HepG2 (cell line): ENCODE measurements at regions not wholly inside any gene's neighbourhood (a gene's known extent, or its start where the extent isn't known, plus 50 kb on each side); places are given as distances from the start of the nearest gene placed in this dataset.

Experiments
- ATAC-seq: fragments of 200-7000 bp; cut with Tn5 transposase; 3 replicates; pipeline ENCODE4 v1.9.1; 2020; ENCODE audit warnings: mild to moderate bottlenecking, moderate library complexity
- BruUV-seq: library from RNA; stranded (reverse); fragments of 400-500 nt; replicated peaks from 2 replicates; lab custom pipeline; 2021; lab: Mats Ljungman, UMichigan
- CTCF ChIA-PET: fragments of 300-600 bp; formaldehyde crosslinking; extraction: SDS; loops from one replicate; lab custom pipeline; 2021; ENCODE audit warnings: low total read pairs, inconsistent platforms, low intra/inter-chr PET ratio; lab: Yijun Ruan, JAX
- POLR2A ChIA-PET: fragments of 350-600 bp; sonication (Branson Sonifier 250); formaldehyde crosslinking; loops from one replicate; lab custom pipeline; 2020; ENCODE audit warnings: antibody characterized with exemption, inconsistent platforms; lab: Yijun Ruan, JAX
- DNase-seq: peaks from one replicate; pipeline ENCODE4 v3.0.0-alpha.2; 2015; ENCODE audit warnings: low spot score
- FAIRE-seq: peaks from 3 replicates; lab custom pipeline; 2011; peaks lifted over from hg19 to GRCh38; lab: Jason Lieb, UNC
- H2AFZ ChIP-seq: one replicate; pipeline ENCODE4 v1.6.1; 2011; ENCODE audit warnings: low read length, inconsistent platforms
- H3K27ac ChIP-seq: fragments of 300-600 bp; 3 replicates; pipeline ENCODE4 v1.8.0; 2011; ENCODE audit warnings: mixed run types, mild to moderate bottlenecking, mixed read lengths, low read length, inconsistent platforms; ENCODE audit not compliant: insufficient read depth; ENCODE audit errors: extremely low read length
- H3K27me3 ChIP-seq, 2 experiments: fragments of 200-600 bp in 1 of 2; 2 replicates in 1 of 2; 3 replicates in 1 of 2; pipeline versions ENCODE4 v1.6.0 to v1.8.0; 2011; ENCODE audit warnings: low read length in 2 of 2, mild to moderate bottlenecking in 2 of 2, moderate library complexity in 2 of 2, inconsistent platforms in 1 of 2; ENCODE audit not compliant: insufficient read depth in 2 of 2, control insufficient read depth in 1 of 2
- H3K36me3 ChIP-seq, 2 experiments: fragments of 200-600 bp in 1 of 2; replicated peaks in 1 of 2; 2 replicates in 1 of 2; 3 replicates in 1 of 2; pipeline versions ENCODE4 v1.5.1 to v1.8.0; 2011; ENCODE audit warnings: low read length in 2 of 2, inconsistent platforms in 1 of 2; ENCODE audit not compliant: insufficient read depth in 2 of 2, control insufficient read depth in 1 of 2
- H3K4me1 ChIP-seq: 2 replicates; pipeline ENCODE4 v1.5.1; 2012; ENCODE audit warnings: low read length, inconsistent platforms; ENCODE audit not compliant: insufficient read depth
- H3K4me2 ChIP-seq: 2 replicates; pipeline ENCODE4 v1.6.0; 2011; ENCODE audit warnings: low read depth, low read length, inconsistent platforms
- H3K4me3 ChIP-seq, 3 experiments: fragments of 200-600 bp in 1 of 3; sonication (generic), shearing (Covaris generic) in 1 of 3; replicated peaks in 1 of 3; 2 replicates each; pipeline ENCODE4 v1.5.1; 2011 to 2016; ENCODE audit warnings: low read length in 3 of 3, inconsistent platforms in 2 of 3, low read depth in 2 of 3, mild to moderate bottlenecking in 2 of 3, control low read depth in 1 of 3, mixed read lengths in 1 of 3; ENCODE audit not compliant: insufficient read depth in 1 of 3
- H3K79me2 ChIP-seq: one replicate; pipeline ENCODE4 v1.6.1; 2011; ENCODE audit warnings: low read length, inconsistent platforms; ENCODE audit not compliant: insufficient read depth
- H3K9ac ChIP-seq: 2 replicates; pipeline ENCODE4 v1.6.0; 2011; ENCODE audit warnings: mild to moderate bottlenecking, low read depth, low read length, inconsistent platforms; ENCODE audit not compliant: insufficient read depth
- H3K9me3 ChIP-seq: 2 replicates; pipeline ENCODE4 v1.5.1; 2012; ENCODE audit warnings: mild to moderate bottlenecking, low read length
- H4K20me1 ChIP-seq: 2 replicates; pipeline ENCODE4 v1.6.0; 2011; ENCODE audit warnings: inconsistent platforms, mild to moderate bottlenecking, low read length, moderate library complexity; ENCODE audit not compliant: insufficient read depth
- FOXO1 ChIP-seq: sonication (generic); formaldehyde crosslinking; IDR thresholded peaks from 2 replicates; pipeline ENCODE4 v1.4.0; 2020; ENCODE audit warnings: missing genetic modification reagents
- KAT7 ChIP-seq: IDR thresholded peaks from 2 replicates; pipeline ENCODE4 v1.6.1; 2018; ENCODE audit warnings: borderline replicate concordance, missing compliant biosample characterization
- MYNN ChIP-seq: sonication (generic); formaldehyde crosslinking; IDR thresholded peaks from 2 replicates; pipeline ENCODE4 v1.4.0; 2020; ENCODE audit warnings: mild to moderate bottlenecking, low read depth, missing genetic modification reagents
- NPAS2 ChIP-seq: sonication (generic); formaldehyde crosslinking; IDR thresholded peaks from 2 replicates; pipeline ENCODE4 v1.8.0; 2022; ENCODE audit warnings: mild to moderate bottlenecking, missing genetic modification reagents, borderline replicate concordance
- POLR2A ChIP-seq, 2 experiments: IDR thresholded peaks; 2 replicates each; pipeline ENCODE4 v1.6.1; 2011; ENCODE audit warnings: low read depth in 2 of 2, low read length in 2 of 2, mild to moderate bottlenecking in 1 of 2, moderate library complexity in 1 of 2; ENCODE audit not compliant: insufficient read depth in 1 of 2
- SMAD1 ChIP-seq: sonication (generic); formaldehyde crosslinking; IDR thresholded peaks from 2 replicates; pipeline ENCODE4 v1.4.0; 2020; ENCODE audit warnings: missing genetic modification reagents, low read depth, mild to moderate bottlenecking, borderline replicate concordance
- ZNF572 ChIP-seq: sonication (generic); formaldehyde crosslinking; IDR thresholded peaks from 2 replicates; pipeline ENCODE4 v1.5.1; 2020; ENCODE audit warnings: mild to moderate bottlenecking, missing genetic modification reagents
- ZNF652 ChIP-seq: IDR thresholded peaks from 2 replicates; pipeline ENCODE4 v1.6.1; 2016; ENCODE audit warnings: low read depth, borderline replicate concordance
- WGBS: methylation state at CpG from one replicate; pipeline ENCODE4 v1.1.6; 2017; ENCODE audit warnings: low lambda C conversion rate; 5-methylcytosine and 5-hydroxymethylcytosine counted together
- in situ Hi-C: cut with HindIII; loops from 2 replicates; pipeline ENCODE4 v1.10.0; 2017; ENCODE audit warnings: low pct_unique_long_range_greater_than_20kb; ENCODE audit not compliant: extremely low pct_ligation_motif_present
- intact Hi-C: fragments of 100-400 bp; cut with micrococcal nuclease; formaldehyde crosslinking; loops from one replicate; pipeline ENCODE4 v1.10.0; 2022; ENCODE audit not compliant: unreplicated experiment
- TF ChIP-seq, protein P1 (sequence below): sonication (generic); formaldehyde crosslinking; IDR thresholded peaks from 2 replicates; pipeline ENCODE4 v1.4.0; 2020; ENCODE audit warnings: missing genetic modification reagents
- TF ChIP-seq, protein P2 (sequence below): fragments of 450-650 bp; IDR thresholded peaks from 2 replicates; pipeline ENCODE4 v1.6.1; 2017; ENCODE audit warnings: mild to moderate bottlenecking
- TF ChIP-seq, protein P3 (sequence below): sonication (generic); formaldehyde crosslinking; IDR thresholded peaks from 2 replicates; pipeline ENCODE4 v1.4.0; 2020; ENCODE audit warnings: mild to moderate bottlenecking, missing genetic modification reagents
- TF ChIP-seq, protein P4 (sequence below): sonication (generic); formaldehyde crosslinking; IDR thresholded peaks from 2 replicates; pipeline ENCODE4 v1.4.0; 2020; ENCODE audit warnings: missing genetic modification reagents; ENCODE audit errors: not compliant biosample characterization

DNA sequence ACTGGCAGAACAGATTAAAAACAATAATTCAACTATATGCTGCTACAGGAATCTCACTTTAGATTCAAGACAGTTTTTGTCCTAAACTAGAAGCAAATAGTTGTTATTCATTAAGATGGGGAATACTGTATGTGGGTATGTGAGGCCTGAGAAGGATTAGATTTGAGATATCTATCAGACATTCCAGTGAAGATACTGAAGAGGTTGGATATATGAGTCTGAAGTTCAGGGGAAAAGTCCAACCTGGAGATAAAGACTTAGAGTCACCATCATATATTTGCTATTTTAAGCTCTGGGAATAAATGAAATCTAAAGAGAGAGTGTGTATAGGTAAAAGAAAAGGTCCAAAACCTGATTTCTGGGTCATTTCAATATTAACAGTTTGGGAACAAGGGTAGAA lies 96.2 kb upstream of the RBBP8 start (continued):
- no peak for TF ChIP-seq ZNF572 (CRISPR knock-in tag)

DNA sequence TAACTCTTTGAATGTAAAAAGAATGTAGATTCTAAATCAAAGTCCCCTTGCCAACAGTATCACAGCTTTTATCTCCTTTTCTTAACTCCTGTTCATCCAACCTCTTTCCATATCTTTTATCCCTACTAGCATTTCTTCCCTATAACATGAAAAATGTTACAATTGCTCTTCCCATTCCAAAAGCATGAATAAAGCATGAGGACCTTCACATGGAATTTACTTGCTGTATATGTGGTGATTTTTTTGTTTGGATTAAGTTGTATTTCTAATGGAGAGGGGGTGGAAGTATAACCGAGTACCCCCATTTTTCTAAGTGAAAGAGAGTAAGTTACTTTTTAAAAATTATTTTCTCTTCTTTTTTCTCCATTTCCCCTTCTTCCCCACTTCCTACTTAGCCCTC lies 94.9 kb upstream of the RBBP8 start:
- no TSS peak for BruUV-seq
- intact Hi-C loops (no loop called here), in situ Hi-C loops (no loop called here)
- CTCF ChIA-PET, result no interaction called here
- H4K20me1 ChIP-seq, result no peaks in the 10 kb centered on the region
- FAIRE-seq, result no peak
- H3K4me3 ChIP-seq, result no peak overlapping the region
- peaks cover 0 to 4% of the 10 kb centered on the region in 2 experiments; a peak in 1 of 5 replicates for H3K27me3 ChIP-seq
- H3K4me2 ChIP-seq, result no peak overlapping the region
- POLR2A ChIA-PET, result no interaction called here
- no peak for TF ChIP-seq MYNN
- no peak for TF ChIP-seq POLR2A (IDR thresholded peaks at IDR 0.05; ENCODE audit: insufficient read depth in 1 of 2, low read depth in 2 of 2, low read length in 2 of 2)
- TF ChIP-seq, protein P1, sequence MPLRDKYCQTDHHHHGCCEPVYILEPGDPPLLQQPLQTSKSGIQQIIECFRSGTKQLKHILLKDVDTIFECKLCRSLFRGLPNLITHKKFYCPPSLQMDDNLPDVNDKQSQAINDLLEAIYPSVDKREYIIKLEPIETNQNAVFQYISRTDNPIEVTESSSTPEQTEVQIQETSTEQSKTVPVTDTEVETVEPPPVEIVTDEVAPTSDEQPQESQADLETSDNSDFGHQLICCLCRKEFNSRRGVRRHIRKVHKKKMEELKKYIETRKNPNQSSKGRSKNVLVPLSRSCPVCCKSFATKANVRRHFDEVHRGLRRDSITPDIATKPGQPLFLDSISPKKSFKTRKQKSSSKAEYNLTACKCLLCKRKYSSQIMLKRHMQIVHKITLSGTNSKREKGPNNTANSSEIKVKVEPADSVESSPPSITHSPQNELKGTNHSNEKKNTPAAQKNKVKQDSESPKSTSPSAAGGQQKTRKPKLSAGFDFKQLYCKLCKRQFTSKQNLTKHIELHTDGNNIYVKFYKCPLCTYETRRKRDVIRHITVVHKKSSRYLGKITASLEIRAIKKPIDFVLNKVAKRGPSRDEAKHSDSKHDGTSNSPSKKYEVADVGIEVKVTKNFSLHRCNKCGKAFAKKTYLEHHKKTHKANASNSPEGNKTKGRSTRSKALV, result no peak
- TF ChIP-seq, protein P2, sequence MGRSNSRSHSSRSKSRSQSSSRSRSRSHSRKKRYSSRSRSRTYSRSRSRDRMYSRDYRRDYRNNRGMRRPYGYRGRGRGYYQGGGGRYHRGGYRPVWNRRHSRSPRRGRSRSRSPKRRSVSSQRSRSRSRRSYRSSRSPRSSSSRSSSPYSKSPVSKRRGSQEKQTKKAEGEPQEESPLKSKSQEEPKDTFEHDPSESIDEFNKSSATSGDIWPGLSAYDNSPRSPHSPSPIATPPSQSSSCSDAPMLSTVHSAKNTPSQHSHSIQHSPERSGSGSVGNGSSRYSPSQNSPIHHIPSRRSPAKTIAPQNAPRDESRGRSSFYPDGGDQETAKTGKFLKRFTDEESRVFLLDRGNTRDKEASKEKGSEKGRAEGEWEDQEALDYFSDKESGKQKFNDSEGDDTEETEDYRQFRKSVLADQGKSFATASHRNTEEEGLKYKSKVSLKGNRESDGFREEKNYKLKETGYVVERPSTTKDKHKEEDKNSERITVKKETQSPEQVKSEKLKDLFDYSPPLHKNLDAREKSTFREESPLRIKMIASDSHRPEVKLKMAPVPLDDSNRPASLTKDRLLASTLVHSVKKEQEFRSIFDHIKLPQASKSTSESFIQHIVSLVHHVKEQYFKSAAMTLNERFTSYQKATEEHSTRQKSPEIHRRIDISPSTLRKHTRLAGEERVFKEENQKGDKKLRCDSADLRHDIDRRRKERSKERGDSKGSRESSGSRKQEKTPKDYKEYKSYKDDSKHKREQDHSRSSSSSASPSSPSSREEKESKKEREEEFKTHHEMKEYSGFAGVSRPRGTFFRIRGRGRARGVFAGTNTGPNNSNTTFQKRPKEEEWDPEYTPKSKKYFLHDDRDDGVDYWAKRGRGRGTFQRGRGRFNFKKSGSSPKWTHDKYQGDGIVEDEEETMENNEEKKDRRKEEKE, result no peak
- TF ChIP-seq FOXO1 (CRISPR knock-in tag), result no peak
- TF ChIP-seq, protein P3, sequence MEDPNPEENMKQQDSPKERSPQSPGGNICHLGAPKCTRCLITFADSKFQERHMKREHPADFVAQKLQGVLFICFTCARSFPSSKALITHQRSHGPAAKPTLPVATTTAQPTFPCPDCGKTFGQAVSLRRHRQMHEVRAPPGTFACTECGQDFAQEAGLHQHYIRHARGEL (CRISPR knock-in tag), result no peak
- TF ChIP-seq, protein P4, sequence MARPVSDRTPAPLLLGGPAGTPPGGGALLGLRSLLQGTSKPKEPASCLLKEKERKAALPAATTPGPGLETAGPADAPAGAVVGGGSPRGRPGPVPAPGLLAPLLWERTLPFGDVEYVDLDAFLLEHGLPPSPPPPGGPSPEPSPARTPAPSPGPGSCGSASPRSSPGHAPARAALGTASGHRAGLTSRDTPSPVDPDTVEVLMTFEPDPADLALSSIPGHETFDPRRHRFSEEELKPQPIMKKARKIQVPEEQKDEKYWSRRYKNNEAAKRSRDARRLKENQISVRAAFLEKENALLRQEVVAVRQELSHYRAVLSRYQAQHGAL (CRISPR knock-in tag), result no peak
- no peak for TF ChIP-seq KAT7 (CRISPR knock-in tag)
- no peak for TF ChIP-seq SMAD1 (CRISPR knock-in tag)
- TF ChIP-seq ZNF652, result no peak
- TF ChIP-seq NPAS2, result no peak
- no peak overlapping the region for H3K27ac ChIP-seq
- H3K36me3 ChIP-seq, result no peaks in the 10 kb centered on the region
- H3K9ac ChIP-seq, result no peak overlapping the region
- no peaks in the 10 kb centered on the region for H3K4me1 ChIP-seq
- no peak overlapping the region for H2AFZ ChIP-seq
- WGBS, result 23% methylated on average over 1 of the region's 1 CpG
- ATAC-seq, result no peak
- no peaks in the 10 kb centered on the region for H3K9me3 ChIP-seq
- no peaks in the 10 kb centered on the region for H3K79me2 ChIP-seq
- no peak for DNase-seq
